ENCODE measurements at regions not wholly inside any gene's neighbourhood (a gene's known extent, or its start where the extent isn't known, plus 50 kb on each side); places are given as distances from the start of the nearest gene placed in this dataset.

DNA sequence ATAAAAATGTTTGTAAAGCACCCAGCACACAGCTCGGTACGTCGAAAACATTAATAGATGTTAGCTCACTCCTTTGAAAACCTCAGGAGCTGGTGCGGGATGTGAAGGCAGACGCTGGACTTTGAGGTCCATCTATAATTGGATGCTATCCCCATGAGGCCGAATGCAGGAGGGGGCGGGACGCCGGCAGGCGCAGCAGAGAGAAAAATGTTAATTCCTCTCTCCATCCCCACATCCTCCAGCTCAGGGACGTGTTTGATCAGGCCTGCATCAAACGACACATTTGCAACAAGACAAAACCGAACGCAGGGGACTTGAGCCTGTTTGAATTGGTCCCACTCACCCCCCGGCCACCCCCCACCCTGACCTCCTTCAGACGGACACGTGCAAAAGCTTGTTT is 231.0 kb downstream of the RBM19 start:
- Mint-ChIP-seq H3K36me3 (ENCODE audit: insufficient read depth in 1 of 3, low read depth in 3 of 3) (no peaks in the 10 kb centered on the region), H3K4me3 (peak overlapping the region; percentile 12 to 14; a peak in 2 of 5 replicates), H3K27me3 (ENCODE audit: low read depth) (peaks cover 55% of the 10 kb centered on the region), H3K4me1 (peaks cover 18 to 25% of the 10 kb centered on the region in 2 experiments), H3K27ac (peak overlapping the region in 1 of 3 experiments; percentile 31; a peak in 1 of 7 replicates), H3K9me3 (no peaks in the 10 kb centered on the region; a peak in 1 of 5 replicates)
- Histone ChIP-seq H2BK12ac (ENCODE audit: insufficient read length, low read depth, low read length) (no peak overlapping the region), H2AFZ (ENCODE audit: low read length) (peak overlapping the region; percentile 4), H2BK120ac (ENCODE audit: low read depth, low read length, poor library complexity, severe bottlenecking) (peak overlapping the region; percentile 41), H4K8ac (replicated peaks; ENCODE audit: insufficient read length, low read depth, low read length) (no peak overlapping the region), H3K4me2 (ENCODE audit: insufficient read depth, insufficient read length, low read length) (peak overlapping the region; percentile 24), H3K23ac (ENCODE audit: insufficient read length, low read depth, low read length) (no peak overlapping the region), H3K4ac (ENCODE audit: low read depth, low read length) (no peak overlapping the region), H3K27me3 (ENCODE audit: insufficient read depth, low read length) (no peaks in the 10 kb centered on the region), H3K9ac (ENCODE audit: extremely low read depth, insufficient read length, low read length) (no peak overlapping the region), H4K5ac (ENCODE audit: insufficient read length, low read depth, low read length) (no peak overlapping the region), H3K27ac (ENCODE audit: insufficient read length, low read depth, low read length) (no peak overlapping the region), H4K20me1 (ENCODE audit: control insufficient read depth, insufficient read depth, insufficient read length) (no peaks in the 10 kb centered on the region), H3K23me2 (ENCODE audit: insufficient read length, low read depth, low read length, poor library complexity, severe bottlenecking) (no peaks in the 10 kb centered on the region), H3K18ac (ENCODE audit: insufficient read length, low read depth, low read length) (no peak overlapping the region), H3T11ph (ENCODE audit: low read length) (no peak overlapping the region), H2AK5ac (ENCODE audit: insufficient read length, low read length) (no peak overlapping the region), H4K91ac (ENCODE audit: insufficient read length, low read depth, low read length) (no peak overlapping the region), H2BK20ac (ENCODE audit: low read depth, low read length, poor library complexity, severe bottlenecking) (no peak overlapping the region), H3K14ac (ENCODE audit: insufficient read depth, low read length) (no peak overlapping the region), H3K9me3 (ENCODE audit: control insufficient read depth, low read depth, low read length) (no peaks in the 10 kb centered on the region), H2BK15ac (ENCODE audit: low read depth, low read length) (no peak overlapping the region), H3K4me1 (ENCODE audit: insufficient read depth, low read length) (no peaks in the 10 kb centered on the region), H3K56ac (ENCODE audit: insufficient read length, low read depth, low read length) (no peak overlapping the region), H2BK5ac (ENCODE audit: insufficient read length, low read length) (no peak overlapping the region), H3K79me2 (ENCODE audit: insufficient read depth, low read length) (no peaks in the 10 kb centered on the region), H3K79me1 (ENCODE audit: insufficient read depth, low read depth, low read length, poor library complexity, severe bottlenecking) (no peaks in the 10 kb centered on the region)
- peak; percentile 42 for DNase-seq
- TF ChIP-seq, protein P1, sequence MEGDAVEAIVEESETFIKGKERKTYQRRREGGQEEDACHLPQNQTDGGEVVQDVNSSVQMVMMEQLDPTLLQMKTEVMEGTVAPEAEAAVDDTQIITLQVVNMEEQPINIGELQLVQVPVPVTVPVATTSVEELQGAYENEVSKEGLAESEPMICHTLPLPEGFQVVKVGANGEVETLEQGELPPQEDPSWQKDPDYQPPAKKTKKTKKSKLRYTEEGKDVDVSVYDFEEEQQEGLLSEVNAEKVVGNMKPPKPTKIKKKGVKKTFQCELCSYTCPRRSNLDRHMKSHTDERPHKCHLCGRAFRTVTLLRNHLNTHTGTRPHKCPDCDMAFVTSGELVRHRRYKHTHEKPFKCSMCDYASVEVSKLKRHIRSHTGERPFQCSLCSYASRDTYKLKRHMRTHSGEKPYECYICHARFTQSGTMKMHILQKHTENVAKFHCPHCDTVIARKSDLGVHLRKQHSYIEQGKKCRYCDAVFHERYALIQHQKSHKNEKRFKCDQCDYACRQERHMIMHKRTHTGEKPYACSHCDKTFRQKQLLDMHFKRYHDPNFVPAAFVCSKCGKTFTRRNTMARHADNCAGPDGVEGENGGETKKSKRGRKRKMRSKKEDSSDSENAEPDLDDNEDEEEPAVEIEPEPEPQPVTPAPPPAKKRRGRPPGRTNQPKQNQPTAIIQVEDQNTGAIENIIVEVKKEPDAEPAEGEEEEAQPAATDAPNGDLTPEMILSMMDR (conservative IDR thresholded peaks at IDR 0.05) = no peak
- no CpG with 5 or more reads among the region's 17 CpGs for WGBS (ENCODE audit: extremely low coverage, insufficient read length, low lambda C conversion rate)

All from H9 (cell line).